ENCODE measurements at regions not wholly inside any gene's neighbourhood (a gene's known extent, or its start where the extent isn't known, plus 50 kb on each side); places are given as distances from the start of the nearest gene placed in this dataset.

- DNase-seq: no peak
Observed at GRCh38 chr9:79801459-79801858, 229.7 kb downstream of the TLE4 start.

- no peak for DNase-seq
Observed at GRCh38 chr9:79800578-79800977, 228.8 kb downstream of the TLE4 start.

- no peak for DNase-seq
Observed at GRCh38 chr9:79799691-79800335, 228.0 kb downstream of the TLE4 start.

- DNase-seq: no peak
Observed at GRCh38 chr9:79798450-79798849, 226.7 kb downstream of the TLE4 start.

GRCh38 chr9:79796411-79796810 is 224.6 kb downstream of the TLE4 start:
- DNase-seq: no peak

GRCh38 chr9:79788662-79789061 is 216.9 kb downstream of the TLE4 start:
- no peak for DNase-seq

GRCh38 chr9:79781263-79781662 is 209.5 kb downstream of the TLE4 start:
- DNase-seq: no peak

GRCh38 chr9:79780559-79780958 is 208.8 kb downstream of the TLE4 start:
- no peak for DNase-seq

GRCh38 chr9:79779901-79780300 is 208.1 kb downstream of the TLE4 start:
- DNase-seq: no peak

- no peak for DNase-seq
Observed at GRCh38 chr9:79778581-79778980, 206.8 kb downstream of the TLE4 start.

GRCh38 chr9:79776581-79776980 is 204.8 kb downstream of the TLE4 start:
- no peak for DNase-seq

All from activated CD8-positive, alpha-beta memory T cell treated with anti-CD3 and anti-CD28 coated beads, Interleukin-2, amount 50 U/mL, for 48 hours (primary cell).